ENCODE measurements at regions not wholly inside any gene's neighbourhood (a gene's known extent, or its start where the extent isn't known, plus 50 kb on each side); places are given as distances from the start of the nearest gene placed in this dataset.

DNA sequence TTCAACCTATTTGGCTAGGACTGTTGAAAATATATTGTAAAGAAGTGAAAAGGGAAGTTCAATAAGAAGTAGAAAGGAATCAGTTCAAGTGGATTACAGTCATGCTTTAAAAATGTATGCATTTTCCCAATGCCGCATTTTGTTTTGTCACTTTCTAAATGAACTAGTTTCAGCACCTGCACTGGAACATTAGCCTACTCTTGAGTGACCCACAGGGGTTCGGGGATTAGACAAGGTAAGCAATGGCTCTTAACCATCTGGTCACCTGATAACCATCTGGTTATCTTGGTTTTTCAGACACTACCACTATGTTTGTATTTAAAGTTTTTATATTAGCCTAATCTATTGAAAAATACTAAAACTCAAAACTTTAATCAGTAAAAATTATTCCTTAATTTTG, 97.6 kb downstream of the CD164 start:
- no peak for DNase-seq
- no peaks in the 10 kb centered on the region for H3K9me3 Mint-ChIP-seq
- H3K36me3 Mint-ChIP-seq, result no peaks in the 10 kb centered on the region
- CTCF ChIA-PET, result no interaction called here
- no peak overlapping the region for H3K4me3 Mint-ChIP-seq
- H3K27me3 Mint-ChIP-seq, result peaks cover 17% of the 10 kb centered on the region
- no peaks in the 10 kb centered on the region for H3K4me1 Mint-ChIP-seq
- no peak overlapping the region for H3K27ac Mint-ChIP-seq

DNA sequence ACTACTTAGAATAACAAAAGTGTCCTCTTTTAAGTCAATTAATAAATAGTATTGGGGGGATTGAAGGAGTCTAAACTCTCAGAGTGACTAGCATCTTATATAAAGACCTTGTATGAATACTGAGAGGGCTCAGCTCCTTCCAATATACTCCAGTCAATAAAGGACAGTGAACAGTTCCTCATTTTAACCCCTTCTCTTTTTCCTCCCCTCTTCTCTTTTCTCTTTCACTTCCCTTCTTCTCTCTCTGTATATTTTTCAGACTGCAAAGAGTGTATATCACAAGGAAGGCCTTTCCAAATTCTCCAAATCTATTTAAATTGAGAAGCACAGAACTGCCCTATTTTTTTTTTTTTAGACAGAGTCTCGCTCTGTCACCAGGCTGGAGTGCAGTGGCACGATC, 99.5 kb downstream of the CD164 start:
- H3K36me3 Mint-ChIP-seq, result no peaks in the 10 kb centered on the region
- DNase-seq, result no peak
- no peak overlapping the region for H3K4me3 Mint-ChIP-seq
- no peaks in the 10 kb centered on the region for H3K9me3 Mint-ChIP-seq
- CTCF ChIA-PET, result interaction anchor here (0.8 kb wide), 1 partner anchor 97 kb away, joined by 4 read pairs; no protein-coding TSS in a partner anchor
- H3K27ac Mint-ChIP-seq, result no peak overlapping the region
- no peaks in the 10 kb centered on the region for H3K4me1 Mint-ChIP-seq
- peaks cover 15% of the 10 kb centered on the region for H3K27me3 Mint-ChIP-seq

DNA sequence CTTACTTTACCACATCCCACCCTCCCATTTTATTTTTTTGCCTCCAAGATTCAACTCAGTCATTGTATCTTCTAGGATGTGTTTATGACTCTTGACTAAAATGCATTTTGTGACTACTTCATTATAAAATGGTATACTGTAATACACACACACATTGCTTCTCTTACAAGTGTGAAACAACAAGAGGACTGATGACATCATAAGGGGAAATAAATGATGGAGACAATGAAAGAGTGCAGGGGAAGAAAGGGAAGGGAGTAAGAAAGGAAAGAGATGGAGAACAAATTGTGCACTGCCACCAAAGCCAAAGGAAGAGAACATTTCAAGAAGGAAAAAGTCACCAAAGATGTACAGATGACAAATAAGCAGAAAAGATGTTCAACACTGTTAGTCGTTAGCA, 102.6 kb downstream of the CD164 start:
- DNase-seq, result no peak
- CTCF ChIA-PET, result no interaction called here
- Mint-ChIP-seq H3K36me3 (no peaks in the 10 kb centered on the region), H3K27ac (no peak overlapping the region), H3K4me3 (no peak overlapping the region), H3K4me1 (no peaks in the 10 kb centered on the region), H3K9me3 (no peaks in the 10 kb centered on the region), H3K27me3 (peaks cover 3% of the 10 kb centered on the region)

DNA sequence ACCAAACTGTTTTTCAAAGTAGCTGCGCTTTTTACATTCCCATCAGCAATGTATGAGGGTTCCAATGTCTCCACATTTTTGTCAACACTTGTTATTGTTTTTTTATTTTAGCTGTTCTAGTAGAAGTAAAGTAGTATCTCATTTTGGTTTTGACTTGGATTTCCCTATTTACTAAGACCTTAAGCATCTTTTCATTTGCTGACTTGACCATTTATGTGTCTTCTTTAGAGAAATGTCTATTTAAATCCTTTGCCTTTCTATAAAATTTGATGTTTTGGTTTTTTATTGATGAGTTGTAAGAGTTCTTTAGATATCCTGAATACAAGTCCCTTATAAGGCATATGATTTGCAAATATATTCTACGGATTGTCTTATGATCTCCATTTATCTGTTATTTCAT, 110.6 kb downstream of the CD164 start:
- DNase-seq, result no peak
- Mint-ChIP-seq H3K27ac (no peak overlapping the region), H3K27me3 (peaks cover 3% of the 10 kb centered on the region), H3K4me1 (no peaks in the 10 kb centered on the region), H3K4me3 (no peak overlapping the region), H3K9me3 (peaks cover 5% of the 10 kb centered on the region), H3K36me3 (no peaks in the 10 kb centered on the region)
- CTCF ChIA-PET, result interaction anchor here (1.2 kb wide), 1 partner anchor 70 kb away, joined by 3 read pairs; no protein-coding TSS in a partner anchor

DNA sequence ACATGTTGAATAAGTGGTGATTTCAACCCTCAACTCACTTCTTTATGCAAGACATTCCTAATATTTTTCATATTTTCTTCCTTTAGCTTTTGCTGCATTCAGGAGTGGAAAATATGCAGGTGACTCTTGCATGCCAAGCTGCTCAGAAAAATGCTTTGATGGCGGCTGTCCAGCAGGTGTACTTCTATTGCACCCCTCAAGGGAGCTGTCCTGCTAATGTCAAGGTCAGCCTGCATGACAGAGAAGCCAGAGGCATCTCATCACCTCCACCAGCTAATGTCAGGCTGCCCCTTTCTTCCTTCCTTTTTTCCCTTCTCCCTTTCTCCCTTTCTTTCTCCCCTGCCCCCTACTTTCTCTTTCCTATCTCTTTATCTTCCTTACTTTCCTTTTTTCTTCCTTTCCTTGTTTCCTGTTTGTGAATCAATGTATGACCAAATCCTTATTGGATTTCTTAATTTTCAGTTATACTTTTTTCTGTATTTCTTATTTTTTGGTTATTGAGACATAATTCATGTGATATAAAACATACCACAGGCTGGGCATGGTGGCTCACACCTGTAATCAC, 112.2 kb downstream of the CD164 start:
- H3K27me3 Mint-ChIP-seq, result peaks cover 5% of the 10 kb centered on the region
- CTCF ChIA-PET, result no interaction called here
- H3K36me3 Mint-ChIP-seq, result no peaks in the 10 kb centered on the region
- no peak overlapping the region for H3K4me3 Mint-ChIP-seq
- H3K9me3 Mint-ChIP-seq, result peaks cover 5% of the 10 kb centered on the region
- H3K27ac Mint-ChIP-seq, result no peak overlapping the region
- no peaks in the 10 kb centered on the region for H3K4me1 Mint-ChIP-seq
- no peak for DNase-seq

DNA sequence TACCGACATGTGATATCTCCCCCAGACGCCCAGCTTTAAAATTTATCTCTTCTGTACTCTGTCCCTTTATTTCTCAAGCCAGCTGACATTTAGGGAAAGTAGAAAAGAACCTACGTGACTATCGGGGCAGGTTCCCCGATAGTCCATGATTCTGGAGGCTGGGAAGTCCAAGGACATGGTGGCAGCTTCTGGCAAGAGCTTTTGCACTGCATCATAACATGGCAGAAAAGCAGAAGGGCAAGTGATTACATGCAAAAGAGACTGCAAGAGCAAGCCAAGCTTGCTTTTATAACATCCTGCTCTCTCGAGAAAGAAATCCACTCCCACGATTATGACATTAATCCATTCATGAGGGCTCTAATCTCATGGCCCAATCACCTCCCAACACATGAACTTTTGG, 113.2 kb downstream of the CD164 start:
- Mint-ChIP-seq H3K27me3 (peaks cover 11% of the 10 kb centered on the region), H3K27ac (no peak overlapping the region), H3K36me3 (no peaks in the 10 kb centered on the region), H3K4me1 (no peaks in the 10 kb centered on the region), H3K9me3 (peaks cover 5% of the 10 kb centered on the region), H3K4me3 (no peak overlapping the region)
- no peak for DNase-seq
- CTCF ChIA-PET, result no interaction called here

DNA sequence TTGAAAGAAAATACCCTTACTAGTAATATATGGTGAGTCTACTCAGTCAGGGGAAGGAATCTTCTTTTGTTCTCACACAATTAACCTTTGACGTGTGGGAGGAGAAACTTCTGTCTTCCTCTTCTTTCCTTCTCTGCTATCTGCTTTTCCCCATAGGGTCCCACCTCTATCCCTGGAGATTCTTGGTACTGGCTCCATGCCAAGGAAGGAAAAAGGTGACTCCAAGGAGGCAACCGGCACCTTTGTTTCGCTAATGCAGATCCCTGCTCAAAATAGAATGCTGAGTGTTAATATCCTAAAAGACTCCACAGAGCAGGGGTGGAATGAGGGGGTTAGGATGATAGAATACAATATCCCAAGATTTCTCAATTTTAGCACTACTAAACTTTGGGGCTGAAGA, 116.7 kb downstream of the CD164 start:
- Mint-ChIP-seq H3K9me3 (peaks cover 5% of the 10 kb centered on the region), H3K4me1 (no peaks in the 10 kb centered on the region), H3K36me3 (no peaks in the 10 kb centered on the region), H3K27me3 (peaks cover 15% of the 10 kb centered on the region), H3K4me3 (no peak overlapping the region), H3K27ac (no peak overlapping the region)
- CTCF ChIA-PET, result no interaction called here
- no peak for DNase-seq

DNA sequence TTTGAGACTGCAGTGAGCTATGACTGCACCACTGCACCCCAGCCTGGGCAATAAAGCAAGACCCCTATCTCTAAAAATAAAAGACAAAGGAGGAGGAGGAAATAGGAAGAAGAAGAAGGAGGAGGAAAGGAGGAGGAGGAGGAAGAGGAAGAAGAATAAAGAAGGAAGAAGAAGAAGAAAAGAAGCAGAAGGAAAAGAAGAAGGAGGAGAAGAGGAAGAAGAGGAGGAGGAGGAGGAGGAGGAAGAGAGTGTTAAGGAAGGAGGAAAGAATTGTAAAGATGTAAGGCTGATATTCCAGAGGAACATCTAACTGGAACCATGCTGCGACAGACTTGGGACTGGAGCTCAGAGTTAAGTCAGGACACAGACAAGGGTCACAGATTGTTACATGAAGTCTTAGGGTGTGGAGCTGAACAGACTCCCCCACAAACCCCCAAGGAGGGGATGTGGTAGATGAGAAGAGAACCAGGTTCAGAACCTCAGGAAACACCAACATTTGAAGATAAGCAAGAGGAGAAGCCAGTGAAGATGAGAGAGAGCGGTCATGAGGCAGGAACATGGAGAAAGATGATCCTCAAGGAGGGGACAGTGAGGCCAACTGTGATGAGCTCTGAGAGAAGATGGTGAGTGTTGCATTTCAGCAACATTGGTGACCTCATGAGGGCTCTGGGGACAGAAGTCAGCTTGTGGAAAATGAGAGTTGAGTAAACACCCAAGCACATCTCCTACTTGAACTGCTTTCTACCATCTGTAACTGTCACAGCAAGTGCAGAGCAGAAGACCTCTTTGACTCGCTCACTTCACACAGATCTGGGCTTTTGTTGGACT, 118.2 kb downstream of the CD164 start:
- Mint-ChIP-seq H3K9me3 (peaks cover 5% of the 10 kb centered on the region), H3K4me1 (no peaks in the 10 kb centered on the region)
- CTCF ChIA-PET, result no interaction called here

DNA sequence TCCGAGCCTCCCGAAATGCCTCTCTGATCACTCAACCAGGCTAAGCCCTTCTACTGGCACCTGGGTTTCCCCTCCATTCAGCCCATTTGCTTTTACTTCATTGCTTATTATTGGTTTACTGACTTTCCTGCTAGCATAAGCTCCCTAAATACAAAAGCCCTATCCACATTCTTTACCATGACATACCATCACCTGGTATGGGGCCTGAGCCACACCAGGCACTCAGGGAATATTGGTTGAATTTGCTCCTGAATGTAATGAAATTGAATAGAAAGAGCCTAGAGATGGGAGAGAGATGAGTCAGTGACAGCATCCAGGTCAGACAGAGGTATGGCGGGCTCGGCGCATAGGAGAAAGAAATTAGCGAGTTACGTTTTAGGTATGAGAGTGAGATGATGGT, 120.0 kb downstream of the CD164 start:
- H3K36me3 Mint-ChIP-seq, result no peaks in the 10 kb centered on the region

More for the DNA sequence above, 118.2 kb downstream of the CD164 start:
- H3K27me3 Mint-ChIP-seq, result peaks cover 15% of the 10 kb centered on the region
- H3K27ac Mint-ChIP-seq, result no peak overlapping the region
- no peak for DNase-seq
- no peak overlapping the region for H3K4me3 Mint-ChIP-seq
- H3K36me3 Mint-ChIP-seq, result no peaks in the 10 kb centered on the region

DNA sequence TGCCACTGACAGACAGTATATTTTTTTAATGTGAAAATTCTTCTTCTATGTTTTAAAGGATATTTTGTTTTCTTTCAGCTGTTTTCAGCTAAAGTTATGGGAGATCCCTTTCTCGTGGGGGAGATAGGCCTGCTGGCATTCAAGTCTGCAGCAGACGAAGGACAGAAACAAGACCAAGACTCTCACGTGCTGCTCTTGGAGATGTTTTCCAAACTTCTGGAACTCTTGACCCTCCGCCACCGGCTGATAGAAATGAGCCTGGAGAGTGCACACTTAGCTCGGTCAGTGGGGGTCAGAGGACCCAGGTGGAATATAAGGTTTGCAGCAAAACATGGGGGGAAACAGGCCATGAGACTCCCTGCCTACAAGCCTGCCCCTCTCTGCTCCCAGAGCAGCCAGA, 120.5 kb downstream of the CD164 start:
- no peaks in the 10 kb centered on the region for H3K36me3 Mint-ChIP-seq
- H3K9me3 Mint-ChIP-seq, result no peaks in the 10 kb centered on the region
- no peak overlapping the region for H3K27ac Mint-ChIP-seq
- peaks cover 19% of the 10 kb centered on the region for H3K27me3 Mint-ChIP-seq
- CTCF ChIA-PET, result no interaction called here
- H3K4me3 Mint-ChIP-seq, result no peak overlapping the region
- no peaks in the 10 kb centered on the region for H3K4me1 Mint-ChIP-seq
- DNase-seq, result no peak

More for the DNA sequence above, 120.0 kb downstream of the CD164 start:
- no peak overlapping the region for H3K27ac Mint-ChIP-seq
- no peak for DNase-seq
- H3K4me1 Mint-ChIP-seq, result no peaks in the 10 kb centered on the region
- peaks cover 19% of the 10 kb centered on the region for H3K27me3 Mint-ChIP-seq
- CTCF ChIA-PET, result no interaction called here
- no peaks in the 10 kb centered on the region for H3K9me3 Mint-ChIP-seq
- H3K4me3 Mint-ChIP-seq, result no peak overlapping the region

DNA sequence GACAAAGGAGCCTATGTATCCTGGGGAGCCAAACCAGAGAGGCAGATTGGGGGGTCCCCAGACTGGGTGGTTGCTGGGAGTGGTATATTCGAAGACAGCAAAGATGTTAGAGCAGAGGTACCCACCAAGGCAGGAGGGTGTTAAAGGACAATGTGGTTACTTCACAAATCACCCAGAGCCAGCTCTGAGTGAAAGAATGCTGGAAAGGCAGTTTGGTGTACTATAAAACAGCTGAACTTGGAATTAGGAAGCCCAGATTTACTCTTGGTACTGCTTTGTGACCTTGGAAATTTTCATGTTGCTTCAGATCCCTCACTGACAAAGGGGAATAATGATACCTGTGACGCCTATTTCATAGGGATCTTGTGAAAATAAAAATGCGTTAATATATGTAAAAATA, 121.6 kb downstream of the CD164 start:
- H3K27ac Mint-ChIP-seq, result no peak overlapping the region
- H3K9me3 Mint-ChIP-seq, result no peaks in the 10 kb centered on the region
- DNase-seq, result no peak
- H3K36me3 Mint-ChIP-seq, result no peaks in the 10 kb centered on the region
- CTCF ChIA-PET, result no interaction called here
- H3K4me1 Mint-ChIP-seq, result no peaks in the 10 kb centered on the region
- no peak overlapping the region for H3K4me3 Mint-ChIP-seq
- peaks cover 19% of the 10 kb centered on the region for H3K27me3 Mint-ChIP-seq

DNA sequence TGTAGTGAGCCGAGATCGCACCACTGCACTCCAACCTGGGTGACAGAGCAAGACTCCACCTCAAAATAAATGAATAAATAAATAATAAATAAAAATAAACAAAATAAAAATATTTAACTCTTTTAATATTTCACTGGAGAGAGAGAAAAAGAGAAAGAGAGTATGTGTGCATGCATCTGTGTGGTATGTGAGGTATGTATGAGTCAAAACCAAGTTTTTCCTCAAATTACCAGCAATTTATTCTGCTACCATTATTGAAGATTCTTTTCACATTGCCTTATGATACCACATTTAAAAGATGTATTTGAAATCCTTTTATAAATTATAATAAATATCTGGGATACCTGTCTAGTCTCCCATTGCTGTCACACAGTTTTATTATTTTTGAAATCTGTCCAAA, 122.1 kb downstream of the CD164 start:
- H3K27ac Mint-ChIP-seq, result no peak overlapping the region
- no peak overlapping the region for H3K4me3 Mint-ChIP-seq
- no peak for DNase-seq
- peaks cover 15% of the 10 kb centered on the region for H3K27me3 Mint-ChIP-seq
- no peaks in the 10 kb centered on the region for H3K4me1 Mint-ChIP-seq
- CTCF ChIA-PET, result no interaction called here
- H3K36me3 Mint-ChIP-seq, result no peaks in the 10 kb centered on the region
- H3K9me3 Mint-ChIP-seq, result no peaks in the 10 kb centered on the region

DNA sequence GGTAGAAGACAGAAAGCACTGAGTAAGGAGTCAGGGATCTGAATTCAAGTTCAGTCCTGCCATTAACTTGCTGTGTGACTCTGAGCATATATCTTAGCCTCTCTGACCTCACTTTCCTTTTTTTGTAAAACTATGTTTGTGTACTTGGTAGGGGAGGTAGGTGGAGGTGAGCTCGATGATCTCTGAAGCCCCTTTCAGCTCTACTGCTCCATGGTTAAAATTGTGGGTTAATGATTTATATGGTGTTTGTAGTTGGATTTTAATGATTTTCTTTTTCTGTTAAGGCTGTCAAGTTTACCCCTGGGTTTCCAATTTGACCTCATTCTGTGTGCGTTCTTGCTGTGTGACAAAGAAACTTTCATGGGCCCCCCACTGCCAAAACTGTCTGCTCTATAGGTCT, 124.1 kb downstream of the CD164 start:
- no peaks in the 10 kb centered on the region for H3K36me3 Mint-ChIP-seq

DNA sequence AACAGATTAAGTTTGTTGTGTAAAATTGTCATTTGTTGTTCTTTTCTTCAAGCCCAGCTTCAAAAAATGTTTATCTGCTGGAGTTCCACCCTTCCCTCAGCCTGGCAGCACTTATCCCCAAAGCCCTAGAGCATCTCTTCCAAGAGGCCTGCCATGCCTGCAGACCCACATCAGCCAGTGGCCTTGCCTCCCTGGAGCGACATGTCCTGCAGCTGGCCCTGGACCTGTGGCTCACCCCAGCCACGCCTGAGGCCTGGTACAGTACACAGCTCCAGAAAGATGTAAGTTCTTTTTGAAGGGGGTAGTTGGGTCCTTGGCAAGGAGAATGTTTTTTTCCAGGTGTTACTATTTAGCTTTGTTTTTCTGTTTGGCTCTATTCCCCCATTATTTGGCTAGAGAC, 124.8 kb downstream of the CD164 start:
- peaks cover 10% of the 10 kb centered on the region for H3K27me3 Mint-ChIP-seq
- H3K9me3 Mint-ChIP-seq, result no peaks in the 10 kb centered on the region
- H3K4me3 Mint-ChIP-seq, result no peak overlapping the region
- CTCF ChIA-PET, result no interaction called here
- no peak overlapping the region for H3K27ac Mint-ChIP-seq
- no peak for DNase-seq
- H3K4me1 Mint-ChIP-seq, result no peaks in the 10 kb centered on the region
- no peaks in the 10 kb centered on the region for H3K36me3 Mint-ChIP-seq

More for the DNA sequence above, 124.1 kb downstream of the CD164 start:
- H3K27ac Mint-ChIP-seq, result no peak overlapping the region
- peaks cover 4% of the 10 kb centered on the region for H3K27me3 Mint-ChIP-seq
- H3K4me1 Mint-ChIP-seq, result no peaks in the 10 kb centered on the region
- no peaks in the 10 kb centered on the region for H3K9me3 Mint-ChIP-seq
- H3K4me3 Mint-ChIP-seq, result no peak overlapping the region
- DNase-seq, result no peak
- CTCF ChIA-PET, result no interaction called here

DNA sequence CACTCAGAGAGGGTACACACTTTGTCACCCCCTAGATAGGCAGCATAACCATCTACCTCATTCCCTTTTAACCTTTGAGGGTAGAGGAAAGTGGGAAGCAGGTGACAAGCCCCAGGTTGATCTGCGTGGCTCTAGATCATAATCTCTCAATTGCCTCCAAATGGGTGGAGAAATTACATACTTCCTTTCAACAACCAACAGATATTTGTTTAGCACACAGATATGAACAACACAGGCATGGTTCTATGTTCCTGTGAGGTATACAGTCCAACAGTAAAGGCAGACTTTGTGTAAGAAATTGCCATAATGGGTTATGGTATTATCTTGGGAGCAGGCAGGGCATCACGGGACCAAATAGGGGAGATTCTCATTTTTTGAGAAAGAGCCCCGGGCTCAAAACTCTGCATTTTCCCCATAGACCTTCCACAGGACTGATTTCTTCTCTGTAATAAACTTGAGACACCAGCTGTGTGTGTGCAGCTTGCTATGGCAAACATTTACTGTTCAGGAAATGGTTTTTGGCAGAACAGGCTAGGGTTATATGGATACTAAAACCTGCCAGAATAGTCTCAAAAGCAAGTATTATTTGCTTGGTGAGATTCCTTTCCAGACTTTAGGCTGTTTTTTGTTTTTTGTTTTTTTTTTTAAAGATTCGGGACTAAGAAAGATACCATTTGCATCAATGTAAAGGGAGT, 126.2 kb downstream of the CD164 start:
- no peaks in the 10 kb centered on the region for H3K9me3 Mint-ChIP-seq
- H3K27me3 Mint-ChIP-seq, result peaks cover 13% of the 10 kb centered on the region
- no peaks in the 10 kb centered on the region for H3K36me3 Mint-ChIP-seq
- CTCF ChIA-PET, result no interaction called here
- no peak overlapping the region for H3K27ac Mint-ChIP-seq
- no peak for DNase-seq
- no peaks in the 10 kb centered on the region for H3K4me1 Mint-ChIP-seq
- no peak overlapping the region for H3K4me3 Mint-ChIP-seq

Data from activated naive CD4-positive, alpha-beta T cell treated with anti-CD3 and anti-CD28 coated beads, Interleukin-2, amount 10 ng/mL, durations not matched to agents 7 days and 5 days (primary cell).